HepG2 (cell line): ENCODE measurements at regions not wholly inside any gene's neighbourhood (a gene's known extent, or its start where the extent isn't known, plus 50 kb on each side); places are given as distances from the start of the nearest gene placed in this dataset.

ENCODE experiments used
- ATAC-seq: fragments of 200-7000 bp; cut with Tn5 transposase; 3 replicates; pipeline ENCODE4 v1.9.1; 2020; ENCODE audit warnings: mild to moderate bottlenecking, moderate library complexity
- BruUV-seq: library from RNA; stranded (reverse); fragments of 400-500 nt; replicated peaks from 2 replicates; lab custom pipeline; 2021; lab: Mats Ljungman, UMichigan
- CTCF ChIA-PET: fragments of 300-600 bp; formaldehyde crosslinking; extraction: SDS; loops from one replicate; lab custom pipeline; 2021; ENCODE audit warnings: low total read pairs, inconsistent platforms, low intra/inter-chr PET ratio; lab: Yijun Ruan, JAX
- POLR2A ChIA-PET: fragments of 350-600 bp; sonication (Branson Sonifier 250); formaldehyde crosslinking; loops from one replicate; lab custom pipeline; 2020; ENCODE audit warnings: antibody characterized with exemption, inconsistent platforms; lab: Yijun Ruan, JAX
- DNase-seq: peaks from one replicate; pipeline ENCODE4 v3.0.0-alpha.2; 2015; ENCODE audit warnings: low spot score
- FAIRE-seq: peaks from 3 replicates; lab custom pipeline; 2011; peaks lifted over from hg19 to GRCh38; lab: Jason Lieb, UNC
- H2AFZ ChIP-seq: one replicate; pipeline ENCODE4 v1.6.1; 2011; ENCODE audit warnings: low read length, inconsistent platforms
- H3K27ac ChIP-seq: fragments of 300-600 bp; 3 replicates; pipeline ENCODE4 v1.8.0; 2011; ENCODE audit warnings: mixed run types, mild to moderate bottlenecking, mixed read lengths, low read length, inconsistent platforms; ENCODE audit not compliant: insufficient read depth; ENCODE audit errors: extremely low read length
- H3K27me3 ChIP-seq, 2 experiments: fragments of 200-600 bp in 1 of 2; 2 replicates in 1 of 2; 3 replicates in 1 of 2; pipeline versions ENCODE4 v1.6.0 to v1.8.0; 2011; ENCODE audit warnings: low read length in 2 of 2, mild to moderate bottlenecking in 2 of 2, moderate library complexity in 2 of 2, inconsistent platforms in 1 of 2; ENCODE audit not compliant: insufficient read depth in 2 of 2, control insufficient read depth in 1 of 2
- H3K36me3 ChIP-seq, 2 experiments: fragments of 200-600 bp in 1 of 2; replicated peaks in 1 of 2; 2 replicates in 1 of 2; 3 replicates in 1 of 2; pipeline versions ENCODE4 v1.5.1 to v1.8.0; 2011; ENCODE audit warnings: low read length in 2 of 2, inconsistent platforms in 1 of 2; ENCODE audit not compliant: insufficient read depth in 2 of 2, control insufficient read depth in 1 of 2
- H3K4me1 ChIP-seq: 2 replicates; pipeline ENCODE4 v1.5.1; 2012; ENCODE audit warnings: low read length, inconsistent platforms; ENCODE audit not compliant: insufficient read depth
- H3K4me2 ChIP-seq: 2 replicates; pipeline ENCODE4 v1.6.0; 2011; ENCODE audit warnings: low read depth, low read length, inconsistent platforms
- H3K4me3 ChIP-seq, 3 experiments: fragments of 200-600 bp in 1 of 3; sonication (generic), shearing (Covaris generic) in 1 of 3; replicated peaks in 1 of 3; 2 replicates each; pipeline ENCODE4 v1.5.1; 2011 to 2016; ENCODE audit warnings: low read length in 3 of 3, inconsistent platforms in 2 of 3, low read depth in 2 of 3, mild to moderate bottlenecking in 2 of 3, control low read depth in 1 of 3, mixed read lengths in 1 of 3; ENCODE audit not compliant: insufficient read depth in 1 of 3
- H3K79me2 ChIP-seq: one replicate; pipeline ENCODE4 v1.6.1; 2011; ENCODE audit warnings: low read length, inconsistent platforms; ENCODE audit not compliant: insufficient read depth
- H3K9ac ChIP-seq: 2 replicates; pipeline ENCODE4 v1.6.0; 2011; ENCODE audit warnings: mild to moderate bottlenecking, low read depth, low read length, inconsistent platforms; ENCODE audit not compliant: insufficient read depth
- H3K9me3 ChIP-seq: 2 replicates; pipeline ENCODE4 v1.5.1; 2012; ENCODE audit warnings: mild to moderate bottlenecking, low read length
- H4K20me1 ChIP-seq: 2 replicates; pipeline ENCODE4 v1.6.0; 2011; ENCODE audit warnings: inconsistent platforms, mild to moderate bottlenecking, low read length, moderate library complexity; ENCODE audit not compliant: insufficient read depth
- HOXA7 ChIP-seq: sonication (generic); formaldehyde crosslinking; IDR thresholded peaks from 2 replicates; pipeline ENCODE4 v1.8.1; 2022; ENCODE audit warnings: mild to moderate bottlenecking, missing genetic modification reagents, moderate library complexity
- MAFK ChIP-seq, 2 experiments: IDR thresholded peaks in 1 of 2; conservative IDR thresholded peaks in 1 of 2; 2 replicates each; pipeline ENCODE4 v1.6.1; 2011; ENCODE audit warnings: improper control_type of control experiment in 2 of 2, low read length in 2 of 2
- MED13 ChIP-seq: sonication (generic); formaldehyde crosslinking; IDR thresholded peaks from 2 replicates; pipeline ENCODE4 v1.5.0; 2020; ENCODE audit warnings: missing genetic modification reagents
- NONO ChIP-seq, 2 experiments: fragments of 450-650 bp in 1 of 2; sonication (generic) in 1 of 2; formaldehyde crosslinking in 1 of 2; IDR thresholded peaks in 1 of 2; conservative IDR thresholded peaks in 1 of 2; 2 replicates each; pipeline versions ENCODE4 v1.6.1 to v1.8.0; 2017 to 2022; ENCODE audit warnings: mild to moderate bottlenecking in 1 of 2, missing genetic modification reagents in 1 of 2, moderate library complexity in 1 of 2
- PHB2 ChIP-seq: fragments of 450-650 bp; IDR thresholded peaks from 2 replicates; pipeline ENCODE4 v1.6.1; 2018; ENCODE audit not compliant: partially characterized antibody
- PRDM4 ChIP-seq: sonication (generic); formaldehyde crosslinking; IDR thresholded peaks from 2 replicates; pipeline ENCODE4 v1.9.0; 2021; ENCODE audit warnings: missing genetic modification reagents, borderline replicate concordance
- SP1 ChIP-seq, 2 experiments: fragments of 450-650 bp in 1 of 2; sonication (generic) in 1 of 2; formaldehyde crosslinking in 1 of 2; IDR thresholded peaks; 2 replicates each; pipeline versions ENCODE4 v1.4.0 to v1.6.1; 2016 to 2020; ENCODE audit warnings: missing genetic modification reagents in 1 of 2
- WGBS: methylation state at CpG from one replicate; pipeline ENCODE4 v1.1.6; 2017; ENCODE audit warnings: low lambda C conversion rate; 5-methylcytosine and 5-hydroxymethylcytosine counted together
- in situ Hi-C: cut with HindIII; loops from 2 replicates; pipeline ENCODE4 v1.10.0; 2017; ENCODE audit warnings: low pct_unique_long_range_greater_than_20kb; ENCODE audit not compliant: extremely low pct_ligation_motif_present
- intact Hi-C: fragments of 100-400 bp; cut with micrococcal nuclease; formaldehyde crosslinking; loops from one replicate; pipeline ENCODE4 v1.10.0; 2022; ENCODE audit not compliant: unreplicated experiment
- TF ChIP-seq, protein P1 (sequence below): IDR thresholded peaks from 2 replicates; pipeline ENCODE4 v1.6.1; 2016; ENCODE audit warnings: low read depth, borderline replicate concordance

GRCh38 chr10:133026171-133026570 is 61.6 kb upstream of the ADGRA1 start:
- Histone ChIP-seq H3K4me1 (peaks cover 9% of the 10 kb centered on the region; the same call in 1 of the 2 replicates), H3K79me2 (no peaks in the 10 kb centered on the region), H3K27me3 (peaks cover 11 to 80% of the 10 kb centered on the region in 2 experiments), H2AFZ (no peak overlapping the region), H3K4me2 (no peak overlapping the region), H3K4me3 (no peak overlapping the region), H3K9me3 (no peaks in the 10 kb centered on the region), H3K36me3 (no peaks in the 10 kb centered on the region), H3K9ac (no peak overlapping the region), H3K27ac (no peak overlapping the region), H4K20me1 (no peaks in the 10 kb centered on the region)
- BruUV-seq = no TSS peak
- ChIA-PET POLR2A (no interaction called here), CTCF (no interaction called here)
- ATAC-seq = no peak
- no peak for FAIRE-seq
- TF ChIP-seq MAFK (conservative IDR thresholded peaks at IDR 0.05 in 1 of 2, IDR thresholded peaks at IDR 0.05 in 1 of 2; ENCODE audit: low read length in 2 of 2) (no peak), HOXA7 (CRISPR knock-in tag) (no peak), NONO (IDR thresholded peaks at IDR 0.05) (no peak), NONO (CRISPR knock-in tag; conservative IDR thresholded peaks at IDR 0.05) (no peak), MED13 (CRISPR knock-in tag) (no peak), SP1 (IDR thresholded peaks at IDR 0.05) (no peak), SP1 (CRISPR knock-in tag; IDR thresholded peaks at IDR 0.05) (no peak), PRDM4 (no peak), PHB2 (no peak)
- TF ChIP-seq, protein P1, sequence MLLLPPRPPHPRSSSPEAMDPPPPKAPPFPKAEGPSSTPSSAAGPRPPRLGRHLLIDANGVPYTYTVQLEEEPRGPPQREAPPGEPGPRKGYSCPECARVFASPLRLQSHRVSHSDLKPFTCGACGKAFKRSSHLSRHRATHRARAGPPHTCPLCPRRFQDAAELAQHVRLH (CRISPR knock-in tag) = no peak
- intact Hi-C loops (no loop called here), in situ Hi-C loops (no loop called here)
- DNase-seq = no peak
- 24% methylated on average over 4 of the region's 10 CpGs for WGBS
